H1 (cell line): ENCODE measurements at regions not wholly inside any gene's neighbourhood (a gene's known extent, or its start where the extent isn't known, plus 50 kb on each side); places are given as distances from the start of the nearest gene placed in this dataset.

ENCODE experiments used
- BACH1 ChIP-seq: IDR thresholded peaks from 2 replicates; pipeline ENCODE4 v1.6.1; 2012; ENCODE audit warnings: low read length, improper control_type of control experiment
- BRCA1 ChIP-seq: IDR thresholded peaks from 2 replicates; pipeline ENCODE4 v1.6.1; 2012; ENCODE audit warnings: low read depth, low read length, improper control_type of control experiment
- JUN ChIP-seq: IDR thresholded peaks from 2 replicates; pipeline ENCODE4 v1.6.1; 2011; ENCODE audit warnings: low read depth, mild to moderate bottlenecking, improper control_type of control experiment, low read length
- TF ChIP-seq, protein P1 (sequence below): fragments of 300-600 bp; sonication (generic); IDR thresholded peaks from 2 replicates; pipeline ENCODE4 v1.7.1; 2012; ENCODE audit warnings: low read length, moderate library complexity, mild to moderate bottlenecking, inconsistent platforms; ENCODE audit not compliant: insufficient replicate concordance

DNA sequence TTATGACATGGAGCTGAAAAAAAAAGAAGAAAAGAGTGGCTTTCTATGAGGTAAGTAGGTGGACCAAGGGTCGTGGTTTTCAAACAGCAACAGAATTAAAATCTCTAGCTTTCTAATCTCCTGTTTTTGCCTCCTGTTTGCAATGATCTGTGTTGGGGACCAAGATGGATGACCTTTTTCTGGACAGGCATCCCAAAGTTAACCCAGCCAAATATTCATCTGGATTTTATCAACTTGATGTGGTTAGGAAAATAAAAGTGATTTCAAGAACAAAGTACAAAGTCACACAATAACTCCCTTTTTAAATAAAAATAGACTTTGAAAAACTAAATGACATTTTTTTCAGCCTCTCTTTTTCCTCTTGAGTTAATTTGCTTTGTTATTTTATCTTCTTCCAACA lies 282.1 kb upstream of the PRDM1 start (continued):
- TF ChIP-seq, protein P1, sequence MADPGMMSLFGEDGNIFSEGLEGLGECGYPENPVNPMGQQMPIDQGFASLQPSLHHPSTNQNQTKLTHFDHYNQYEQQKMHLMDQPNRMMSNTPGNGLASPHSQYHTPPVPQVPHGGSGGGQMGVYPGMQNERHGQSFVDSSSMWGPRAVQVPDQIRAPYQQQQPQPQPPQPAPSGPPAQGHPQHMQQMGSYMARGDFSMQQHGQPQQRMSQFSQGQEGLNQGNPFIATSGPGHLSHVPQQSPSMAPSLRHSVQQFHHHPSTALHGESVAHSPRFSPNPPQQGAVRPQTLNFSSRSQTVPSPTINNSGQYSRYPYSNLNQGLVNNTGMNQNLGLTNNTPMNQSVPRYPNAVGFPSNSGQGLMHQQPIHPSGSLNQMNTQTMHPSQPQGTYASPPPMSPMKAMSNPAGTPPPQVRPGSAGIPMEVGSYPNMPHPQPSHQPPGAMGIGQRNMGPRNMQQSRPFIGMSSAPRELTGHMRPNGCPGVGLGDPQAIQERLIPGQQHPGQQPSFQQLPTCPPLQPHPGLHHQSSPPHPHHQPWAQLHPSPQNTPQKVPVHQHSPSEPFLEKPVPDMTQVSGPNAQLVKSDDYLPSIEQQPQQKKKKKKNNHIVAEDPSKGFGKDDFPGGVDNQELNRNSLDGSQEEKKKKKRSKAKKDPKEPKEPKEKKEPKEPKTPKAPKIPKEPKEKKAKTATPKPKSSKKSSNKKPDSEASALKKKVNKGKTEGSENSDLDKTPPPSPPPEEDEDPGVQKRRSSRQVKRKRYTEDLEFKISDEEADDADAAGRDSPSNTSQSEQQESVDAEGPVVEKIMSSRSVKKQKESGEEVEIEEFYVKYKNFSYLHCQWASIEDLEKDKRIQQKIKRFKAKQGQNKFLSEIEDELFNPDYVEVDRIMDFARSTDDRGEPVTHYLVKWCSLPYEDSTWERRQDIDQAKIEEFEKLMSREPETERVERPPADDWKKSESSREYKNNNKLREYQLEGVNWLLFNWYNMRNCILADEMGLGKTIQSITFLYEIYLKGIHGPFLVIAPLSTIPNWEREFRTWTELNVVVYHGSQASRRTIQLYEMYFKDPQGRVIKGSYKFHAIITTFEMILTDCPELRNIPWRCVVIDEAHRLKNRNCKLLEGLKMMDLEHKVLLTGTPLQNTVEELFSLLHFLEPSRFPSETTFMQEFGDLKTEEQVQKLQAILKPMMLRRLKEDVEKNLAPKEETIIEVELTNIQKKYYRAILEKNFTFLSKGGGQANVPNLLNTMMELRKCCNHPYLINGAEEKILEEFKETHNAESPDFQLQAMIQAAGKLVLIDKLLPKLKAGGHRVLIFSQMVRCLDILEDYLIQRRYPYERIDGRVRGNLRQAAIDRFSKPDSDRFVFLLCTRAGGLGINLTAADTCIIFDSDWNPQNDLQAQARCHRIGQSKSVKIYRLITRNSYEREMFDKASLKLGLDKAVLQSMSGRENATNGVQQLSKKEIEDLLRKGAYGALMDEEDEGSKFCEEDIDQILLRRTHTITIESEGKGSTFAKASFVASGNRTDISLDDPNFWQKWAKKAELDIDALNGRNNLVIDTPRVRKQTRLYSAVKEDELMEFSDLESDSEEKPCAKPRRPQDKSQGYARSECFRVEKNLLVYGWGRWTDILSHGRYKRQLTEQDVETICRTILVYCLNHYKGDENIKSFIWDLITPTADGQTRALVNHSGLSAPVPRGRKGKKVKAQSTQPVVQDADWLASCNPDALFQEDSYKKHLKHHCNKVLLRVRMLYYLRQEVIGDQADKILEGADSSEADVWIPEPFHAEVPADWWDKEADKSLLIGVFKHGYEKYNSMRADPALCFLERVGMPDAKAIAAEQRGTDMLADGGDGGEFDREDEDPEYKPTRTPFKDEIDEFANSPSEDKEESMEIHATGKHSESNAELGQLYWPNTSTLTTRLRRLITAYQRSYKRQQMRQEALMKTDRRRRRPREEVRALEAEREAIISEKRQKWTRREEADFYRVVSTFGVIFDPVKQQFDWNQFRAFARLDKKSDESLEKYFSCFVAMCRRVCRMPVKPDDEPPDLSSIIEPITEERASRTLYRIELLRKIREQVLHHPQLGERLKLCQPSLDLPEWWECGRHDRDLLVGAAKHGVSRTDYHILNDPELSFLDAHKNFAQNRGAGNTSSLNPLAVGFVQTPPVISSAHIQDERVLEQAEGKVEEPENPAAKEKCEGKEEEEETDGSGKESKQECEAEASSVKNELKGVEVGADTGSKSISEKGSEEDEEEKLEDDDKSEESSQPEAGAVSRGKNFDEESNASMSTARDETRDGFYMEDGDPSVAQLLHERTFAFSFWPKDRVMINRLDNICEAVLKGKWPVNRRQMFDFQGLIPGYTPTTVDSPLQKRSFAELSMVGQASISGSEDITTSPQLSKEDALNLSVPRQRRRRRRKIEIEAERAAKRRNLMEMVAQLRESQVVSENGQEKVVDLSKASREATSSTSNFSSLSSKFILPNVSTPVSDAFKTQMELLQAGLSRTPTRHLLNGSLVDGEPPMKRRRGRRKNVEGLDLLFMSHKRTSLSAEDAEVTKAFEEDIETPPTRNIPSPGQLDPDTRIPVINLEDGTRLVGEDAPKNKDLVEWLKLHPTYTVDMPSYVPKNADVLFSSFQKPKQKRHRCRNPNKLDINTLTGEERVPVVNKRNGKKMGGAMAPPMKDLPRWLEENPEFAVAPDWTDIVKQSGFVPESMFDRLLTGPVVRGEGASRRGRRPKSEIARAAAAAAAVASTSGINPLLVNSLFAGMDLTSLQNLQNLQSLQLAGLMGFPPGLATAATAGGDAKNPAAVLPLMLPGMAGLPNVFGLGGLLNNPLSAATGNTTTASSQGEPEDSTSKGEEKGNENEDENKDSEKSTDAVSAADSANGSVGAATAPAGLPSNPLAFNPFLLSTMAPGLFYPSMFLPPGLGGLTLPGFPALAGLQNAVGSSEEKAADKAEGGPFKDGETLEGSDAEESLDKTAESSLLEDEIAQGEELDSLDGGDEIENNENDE = no peak
- TF ChIP-seq JUN (no peak), BACH1 (no peak), BRCA1 (no peak)
